ENCODE measurements at regions not wholly inside any gene's neighbourhood (a gene's known extent, or its start where the extent isn't known, plus 50 kb on each side); places are given as distances from the start of the nearest gene placed in this dataset.

DNA sequence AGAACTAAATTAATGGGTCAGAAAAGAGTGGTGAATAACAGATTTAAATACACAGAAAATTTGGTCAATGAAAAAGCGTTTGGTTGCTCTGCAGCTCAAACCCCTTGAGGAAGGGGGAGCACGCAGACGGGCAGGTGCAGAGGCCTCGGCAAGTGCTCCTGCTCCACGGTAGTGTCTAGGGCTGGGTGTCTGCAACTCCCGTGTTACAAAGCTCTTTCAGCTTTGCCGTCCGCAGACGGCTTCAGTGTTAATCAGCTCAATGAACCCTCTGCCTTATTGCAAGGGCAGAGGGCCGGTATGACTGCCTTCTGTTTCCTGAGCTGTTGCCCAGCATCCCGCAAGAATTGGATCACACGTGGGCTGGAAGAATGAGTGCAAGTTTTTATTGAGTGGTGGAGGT, 125.7 kb upstream of the TRHDE start:
- BruUV-seq (replicated peaks) = no TSS peak
- no peak overlapping the region for H4K91ac ChIP-seq (ENCODE audit: insufficient read depth, low read depth, low read length)
- no peaks in the 10 kb centered on the region for H3K9me3 ChIP-seq (ENCODE audit: control insufficient read depth, insufficient read depth, low read length)
- no peak overlapping the region for H3K4ac ChIP-seq (ENCODE audit: low read depth, low read length)
- in situ Hi-C loops (cut with MboI; ENCODE audit: low sequenced_read_pairs) = no loop called here
- H2BK120ac ChIP-seq (ENCODE audit: low read depth, low read length) = no peak overlapping the region
- intact Hi-C loops (cut with micrococcal nuclease) = no loop called here
- no peak overlapping the region for H4K8ac ChIP-seq (ENCODE audit: low read depth in 2 of 2, low read length in 2 of 2)
- no peak overlapping the region for H3K27ac ChIP-seq (ENCODE audit: insufficient read depth, low read length)
- DNase-seq (no peak), ATAC-seq (ENCODE audit: low read depth) (no peak)
- H3K18ac ChIP-seq (ENCODE audit: low read depth, low read length) = no peak overlapping the region
- no peak overlapping the region for H4K5ac ChIP-seq (ENCODE audit: low read depth, low read length)
- H3K4me3 ChIP-seq (ENCODE audit: insufficient read depth, low read depth, low read length) = no peak overlapping the region
- no peak overlapping the region for H2BK15ac ChIP-seq (ENCODE audit: low read depth, low read length)
- H3K56ac ChIP-seq (ENCODE audit: extremely low read depth, insufficient read depth, low read length) = no peak overlapping the region
- no peak overlapping the region for H2BK5ac ChIP-seq (ENCODE audit: low read depth, low read length, poor library complexity, severe bottlenecking)
- H3K9ac ChIP-seq (ENCODE audit: low read depth, low read length) = no peak overlapping the region
- TF ChIP-seq MXI1 (IDR thresholded peaks at IDR 0.05; ENCODE audit: borderline replicate concordance, low read depth, low read length) = no peak
- no peak for TF ChIP-seq CHD1 (IDR thresholded peaks at IDR 0.05; ENCODE audit: low read depth, low read length)
- TF ChIP-seq, protein P1, sequence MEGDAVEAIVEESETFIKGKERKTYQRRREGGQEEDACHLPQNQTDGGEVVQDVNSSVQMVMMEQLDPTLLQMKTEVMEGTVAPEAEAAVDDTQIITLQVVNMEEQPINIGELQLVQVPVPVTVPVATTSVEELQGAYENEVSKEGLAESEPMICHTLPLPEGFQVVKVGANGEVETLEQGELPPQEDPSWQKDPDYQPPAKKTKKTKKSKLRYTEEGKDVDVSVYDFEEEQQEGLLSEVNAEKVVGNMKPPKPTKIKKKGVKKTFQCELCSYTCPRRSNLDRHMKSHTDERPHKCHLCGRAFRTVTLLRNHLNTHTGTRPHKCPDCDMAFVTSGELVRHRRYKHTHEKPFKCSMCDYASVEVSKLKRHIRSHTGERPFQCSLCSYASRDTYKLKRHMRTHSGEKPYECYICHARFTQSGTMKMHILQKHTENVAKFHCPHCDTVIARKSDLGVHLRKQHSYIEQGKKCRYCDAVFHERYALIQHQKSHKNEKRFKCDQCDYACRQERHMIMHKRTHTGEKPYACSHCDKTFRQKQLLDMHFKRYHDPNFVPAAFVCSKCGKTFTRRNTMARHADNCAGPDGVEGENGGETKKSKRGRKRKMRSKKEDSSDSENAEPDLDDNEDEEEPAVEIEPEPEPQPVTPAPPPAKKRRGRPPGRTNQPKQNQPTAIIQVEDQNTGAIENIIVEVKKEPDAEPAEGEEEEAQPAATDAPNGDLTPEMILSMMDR (conservative IDR thresholded peaks at IDR 0.05; ENCODE audit: low read depth, low read length) = no peak
- TF ChIP-seq, protein P2, sequence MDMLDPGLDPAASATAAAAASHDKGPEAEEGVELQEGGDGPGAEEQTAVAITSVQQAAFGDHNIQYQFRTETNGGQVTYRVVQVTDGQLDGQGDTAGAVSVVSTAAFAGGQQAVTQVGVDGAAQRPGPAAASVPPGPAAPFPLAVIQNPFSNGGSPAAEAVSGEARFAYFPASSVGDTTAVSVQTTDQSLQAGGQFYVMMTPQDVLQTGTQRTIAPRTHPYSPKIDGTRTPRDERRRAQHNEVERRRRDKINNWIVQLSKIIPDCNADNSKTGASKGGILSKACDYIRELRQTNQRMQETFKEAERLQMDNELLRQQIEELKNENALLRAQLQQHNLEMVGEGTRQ (IDR thresholded peaks at IDR 0.05; ENCODE audit: low read depth, low read length) = no peak
- no peak for TF ChIP-seq RFX5 (IDR thresholded peaks at IDR 0.05; ENCODE audit: low read depth, low read length)
- no peak for TF ChIP-seq SMC3 (IDR thresholded peaks at IDR 0.05; ENCODE audit: low read depth, low read length)
- dilution Hi-C loops (cut with HindIII; ENCODE audit: low sequenced_read_pairs, unreplicated experiment) = no loop called here
- H3K14ac ChIP-seq (replicated peaks; ENCODE audit: low read depth, low read length) = no peak overlapping the region
- no peaks in the 10 kb centered on the region for H3K4me1 ChIP-seq (ENCODE audit: control insufficient read depth, insufficient read depth, low read length)
- H2AK9ac ChIP-seq (replicated peaks; ENCODE audit: low read depth, low read length, poor library complexity) = no peak overlapping the region
- H3K9me1 ChIP-seq (ENCODE audit: insufficient read depth, low read length) = no peaks in the 10 kb centered on the region
- no peaks in the 10 kb centered on the region; the same call in 1 of the 2 replicates for H3K27me3 ChIP-seq (ENCODE audit: control insufficient read depth, insufficient read depth, low read length)
- H2AFZ ChIP-seq (replicated peaks; ENCODE audit: low read length, poor library complexity) = no peak overlapping the region
- no peaks in the 10 kb centered on the region for H3K36me3 ChIP-seq (ENCODE audit: control insufficient read depth, insufficient read depth, low read length)
- H3K4me2 ChIP-seq (ENCODE audit: low read depth, low read length) = no peak overlapping the region
- H3K79me1 ChIP-seq (ENCODE audit: low read depth in 1 of 2, low read length in 2 of 2) = no peaks in the 10 kb centered on the region
- no peak overlapping the region for H2AK5ac ChIP-seq (ENCODE audit: low read depth, low read length)
- POLR2A ChIA-PET (ENCODE audit: unreplicated experiment) = no interaction called here
- H2BK20ac ChIP-seq (ENCODE audit: low read depth, low read length) = no peak overlapping the region
- no peak overlapping the region for H3K23ac ChIP-seq (ENCODE audit: low read depth, low read length)
- CTCF ChIA-PET = interaction anchor here (0.5 kb wide), 1 partner anchor 11 kb away, joined by 5 read pairs; no protein-coding TSS in a partner anchor
- no peaks in the 10 kb centered on the region for H4K20me1 ChIP-seq (ENCODE audit: insufficient read depth, low read length)
- 71% methylated on average over 9 of the region's 12 CpGs; no CpG with 5 or more reads in 1 of the 2 experiments for WGBS, 2 experiments (ENCODE audit: extremely low coverage in 2 of 2, insufficient read length in 1 of 2)
